H1 (cell line): ENCODE measurements at regions not wholly inside any gene's neighbourhood (a gene's known extent, or its start where the extent isn't known, plus 50 kb on each side); places are given as distances from the start of the nearest gene placed in this dataset.

Experiments
- CTCF ChIA-PET: fragments of 300-600 bp; sonication (Branson Sonifier 250); formaldehyde crosslinking; loops from one replicate; lab custom pipeline; 2021; ENCODE audit not compliant: partially characterized antibody; lab: Charles Lee
- POLR2A ChIA-PET: fragments of 300-600 bp; sonication (Branson Sonifier 250); formaldehyde crosslinking; loops from one replicate; lab custom pipeline; 2021; ENCODE audit warnings: inconsistent platforms; ENCODE audit not compliant: partially characterized antibody; lab: Charles Lee
- DNase-seq, 2 experiments: peaks; one replicate each; pipeline versions ENCODE4 v3.0.0 to v3.0.0-alpha.2; 2010 to 2022; ENCODE audit warnings: low spot score in 2 of 2, low read depth in 1 of 2, mixed read lengths in 1 of 2
- FAIRE-seq: peaks from 2 replicates; lab custom pipeline; 2011; peaks lifted over from hg19 to GRCh38; lab: Jason Lieb, UNC
- H2AFZ ChIP-seq: 2 replicates; pipeline ENCODE4 v1.8.1; 2012; ENCODE audit warnings: low read length, inconsistent platforms
- H2AK5ac ChIP-seq: 2 replicates; pipeline ENCODE4 v1.6.1; 2013; ENCODE audit warnings: low read depth, low read length
- H2BK120ac ChIP-seq: replicated peaks from 2 replicates; pipeline ENCODE3; 2013; ENCODE audit warnings: low read depth, low read length, inconsistent platforms
- H2BK12ac ChIP-seq: 2 replicates; pipeline ENCODE4 v1.6.1; 2013; ENCODE audit warnings: low read depth, low read length
- H2BK15ac ChIP-seq: 2 replicates; pipeline ENCODE4 v1.6.1; 2013; ENCODE audit warnings: low read length
- H2BK20ac ChIP-seq: 2 replicates; pipeline ENCODE4 v1.6.1; 2013; ENCODE audit warnings: low read length
- H2BK5ac ChIP-seq: 2 replicates; pipeline ENCODE4 v1.6.1; 2013; ENCODE audit warnings: low read depth, low read length
- H3K14ac ChIP-seq: 2 replicates; pipeline ENCODE4 v1.6.1; 2013; ENCODE audit warnings: inconsistent platforms; ENCODE audit not compliant: insufficient read length
- H3K18ac ChIP-seq: 2 replicates; pipeline ENCODE4 v1.6.1; 2013; ENCODE audit warnings: low read length; ENCODE audit errors: extremely low read depth
- H3K23ac ChIP-seq: 2 replicates; pipeline ENCODE4 v1.6.1; 2013; ENCODE audit warnings: inconsistent platforms; ENCODE audit not compliant: insufficient read length
- H3K23me2 ChIP-seq: 2 replicates; pipeline ENCODE4 v1.6.1; 2013; ENCODE audit warnings: low read depth, low read length
- H3K27ac ChIP-seq: 2 replicates; pipeline ENCODE4 v1.6.1; 2011; ENCODE audit warnings: low read depth, low read length, inconsistent platforms
- H3K27me3 ChIP-seq, 4 experiments: replicated peaks in 1 of 4; 1 replicate in 1 of 4; 2 replicates in 3 of 4; pipeline versions ENCODE4 v1.6.1 to v1.8.1; 2011 to 2013; ENCODE audit warnings: low read length in 3 of 4, mild to moderate bottlenecking in 3 of 4, inconsistent platforms in 2 of 4, mixed read lengths in 2 of 4, moderate library complexity in 1 of 4; ENCODE audit not compliant: control insufficient read depth in 3 of 4, insufficient read depth in 3 of 4; ENCODE audit errors: extremely low read depth in 1 of 4
- H3K36me3 ChIP-seq, 4 experiments: 2 replicates each; pipeline versions ENCODE4 v1.6.1 to v1.8.1; 2011 to 2013; ENCODE audit warnings: mild to moderate bottlenecking in 4 of 4, low read length in 3 of 4, moderate library complexity in 2 of 4, control low read depth in 1 of 4, inconsistent platforms in 1 of 4; ENCODE audit not compliant: insufficient read depth in 4 of 4, control insufficient read depth in 2 of 4
- H3K4ac ChIP-seq: replicated peaks from 2 replicates; pipeline ENCODE3; 2013; ENCODE audit warnings: low read length, low read depth, mixed read lengths, inconsistent platforms; ENCODE audit not compliant: insufficient read length
- H3K4me1 ChIP-seq, 4 experiments: replicated peaks in 1 of 4; 1 replicate in 1 of 4; 2 replicates in 3 of 4; pipeline versions ENCODE4 v1.6.1 to v1.8.1; 2011 to 2013; ENCODE audit warnings: low read length in 3 of 4, inconsistent platforms in 2 of 4, mixed read lengths in 1 of 4; ENCODE audit not compliant: insufficient read depth in 4 of 4, control insufficient read depth in 3 of 4
- H3K4me2 ChIP-seq, 2 experiments: 2 replicates each; pipeline versions ENCODE4 v1.6.1 to v1.8.1; 2011 to 2013; ENCODE audit warnings: low read depth in 2 of 2, low read length in 2 of 2, control low read depth in 1 of 2, inconsistent platforms in 1 of 2, mild to moderate bottlenecking in 1 of 2; ENCODE audit not compliant: insufficient read depth in 1 of 2
- H3K4me3 ChIP-seq, 4 experiments: fragments of 200-600, 300-600 bp in 1 of 4; sonication (generic), shearing (Covaris generic), sonication (Bioruptor Twin) in 1 of 4; 2 replicates each; pipeline versions ENCODE4 v1.5.1 to v1.8.1; 2011 to 2016; ENCODE audit warnings: low read length in 4 of 4, low read depth in 3 of 4, control low read depth in 2 of 4, inconsistent platforms in 2 of 4, mild to moderate bottlenecking in 2 of 4, mixed read lengths in 1 of 4, moderate library complexity in 1 of 4; ENCODE audit not compliant: insufficient read depth in 2 of 4; ENCODE audit errors: extremely low read depth in 1 of 4
- H3K56ac ChIP-seq: replicated peaks from 2 replicates; pipeline ENCODE3; 2013; ENCODE audit warnings: low read depth, mild to moderate bottlenecking, mixed read lengths, low read length, inconsistent platforms; ENCODE audit not compliant: insufficient read length
- H3K79me1 ChIP-seq: 2 replicates; pipeline ENCODE4 v1.6.1; 2013; ENCODE audit warnings: low read depth, low read length, control low read depth
- H3K79me2 ChIP-seq, 2 experiments: 2 replicates each; pipeline versions ENCODE4 v1.6.1 to v1.8.1; 2012 to 2013; ENCODE audit warnings: low read length in 2 of 2, mild to moderate bottlenecking in 2 of 2, inconsistent platforms in 1 of 2; ENCODE audit not compliant: insufficient read depth in 2 of 2, control insufficient read depth in 1 of 2
- H3K9ac ChIP-seq, 4 experiments: replicated peaks in 1 of 4; 1 replicate in 1 of 4; 2 replicates in 3 of 4; pipeline versions ENCODE4 v1.6.1 to v1.8.1; 2011 to 2013; ENCODE audit warnings: low read depth in 3 of 4, low read length in 3 of 4, control low read depth in 2 of 4, mild to moderate bottlenecking in 2 of 4, moderate library complexity in 2 of 4, inconsistent platforms in 1 of 4; ENCODE audit errors: extremely low read depth in 1 of 4
- H3K9me3 ChIP-seq, 2 experiments: 2 replicates each; pipeline versions ENCODE4 v1.6.1 to v1.8.1; 2012 to 2013; ENCODE audit warnings: mild to moderate bottlenecking in 2 of 2, moderate library complexity in 2 of 2, control low read depth in 1 of 2, inconsistent platforms in 1 of 2, low read depth in 1 of 2, low read length in 1 of 2, mixed read lengths in 1 of 2; ENCODE audit not compliant: insufficient read depth in 2 of 2
- H4K20me1 ChIP-seq, 2 experiments: replicated peaks in 1 of 2; 2 replicates each; pipeline versions ENCODE3 to v1.8.1; 2011 to 2013; ENCODE audit warnings: inconsistent platforms in 2 of 2, low read length in 2 of 2, mild to moderate bottlenecking in 1 of 2; ENCODE audit not compliant: insufficient read depth in 2 of 2, control insufficient read depth in 1 of 2
- H4K5ac ChIP-seq: 2 replicates; pipeline ENCODE4 v1.6.1; 2013; ENCODE audit warnings: low read length, low read depth, mixed read lengths, inconsistent platforms; ENCODE audit not compliant: insufficient read length
- H4K8ac ChIP-seq: 2 replicates; pipeline ENCODE4 v1.8.0; 2013; ENCODE audit warnings: mild to moderate bottlenecking, moderate library complexity, low read length, inconsistent platforms; ENCODE audit not compliant: insufficient read depth; ENCODE audit errors: extremely low read depth
- H4K91ac ChIP-seq: replicated peaks from 2 replicates; pipeline ENCODE3; 2013; ENCODE audit warnings: low read length, mixed read lengths, inconsistent platforms; ENCODE audit not compliant: insufficient read length
- CTCF ChIP-seq, 3 experiments: IDR thresholded peaks; 1 replicate in 2 of 3; 2 replicates in 1 of 3; pipeline versions ENCODE4 v1.5.1 to v1.6.1; 2011; ENCODE audit warnings: low read length in 3 of 3, mild to moderate bottlenecking in 3 of 3, inconsistent platforms in 2 of 3, low read depth in 1 of 3, moderate library complexity in 1 of 3; ENCODE audit not compliant: insufficient read depth in 1 of 3; ENCODE audit errors: control extremely low read depth in 1 of 3
- GABPA ChIP-seq: IDR thresholded peaks from 2 replicates; pipeline ENCODE4 v1.6.1; 2011; ENCODE audit warnings: mild to moderate bottlenecking, low read length, moderate library complexity, borderline replicate concordance; ENCODE audit not compliant: insufficient read depth
- RAD21 ChIP-seq, 2 experiments: IDR thresholded peaks in 1 of 2; conservative IDR thresholded peaks in 1 of 2; 2 replicates each; pipeline ENCODE4 v1.6.1; 2011; ENCODE audit warnings: low read depth in 2 of 2, low read length in 2 of 2, improper control_type of control experiment in 1 of 2, inconsistent platforms in 1 of 2, mild to moderate bottlenecking in 1 of 2, moderate library complexity in 1 of 2
- TAF7 ChIP-seq: optimal IDR thresholded peaks from 2 replicates; pipeline ENCODE3; 2011; ENCODE audit warnings: low read depth, mild to moderate bottlenecking, inconsistent platforms, low read length, moderate library complexity, borderline replicate concordance
- YY1 ChIP-seq: IDR thresholded peaks from 2 replicates; pipeline ENCODE4 v1.6.1; 2011; ENCODE audit warnings: low read depth, mild to moderate bottlenecking, low read length
- WGBS, 2 experiments: shearing (Covaris generic) in 1 of 2; methylation state at CpG; one replicate each; pipeline versions ENCODE4 v1.1.6 to v1.1.7; 2013 to 2015; ENCODE audit warnings: low lambda C conversion rate in 2 of 2, mixed read lengths in 2 of 2, inconsistent platforms in 1 of 2, low coverage in 1 of 2, missing lambda C conversion rate in 1 of 2; ENCODE audit not compliant: insufficient replicate concordance in 2 of 2, insufficient coverage in 1 of 2, insufficient read length in 1 of 2; ENCODE audit errors: extremely low coverage in 1 of 2, missing lambda C conversion rate in 1 of 2; 5-methylcytosine and 5-hydroxymethylcytosine counted together

GRCh38 chr13:78409172-78409571 is 194.2 kb downstream of the POU4F1 start:
- Histone ChIP-seq H3K9ac (no peak overlapping the region), H3K23ac (no peak overlapping the region), H4K5ac (no peak overlapping the region), H3K4me1 (peaks cover 0 to 2% (median 0%) of the 10 kb centered on the region in 4 experiments; a peak in 1 of 7 replicates), H3K9me3 (no peaks in the 10 kb centered on the region), H3K36me3 (no peaks in the 10 kb centered on the region), H3K27me3 (no peaks in the 10 kb centered on the region), H4K91ac (no peak overlapping the region), H2BK5ac (no peak overlapping the region), H3K4ac (no peak overlapping the region), H2AK5ac (no peak overlapping the region), H4K20me1 (no peaks in the 10 kb centered on the region), H3K14ac (no peak overlapping the region), H3K56ac (no peak overlapping the region), H2BK120ac (no peak overlapping the region), H3K27ac (no peak overlapping the region), H3K4me3 (no peak overlapping the region), H3K79me2 (no peaks in the 10 kb centered on the region), H2AFZ (no peak overlapping the region), H3K23me2 (no peaks in the 10 kb centered on the region), H3K4me2 (no peak overlapping the region), H3K18ac (no peak overlapping the region), H4K8ac (no peak overlapping the region), H3K79me1 (no peaks in the 10 kb centered on the region), H2BK12ac (no peak overlapping the region), H2BK15ac (no peak overlapping the region), H2BK20ac (no peak overlapping the region)
- ChIA-PET CTCF (interaction anchor here (0.9 to 2.1 kb wide), 5 partner anchors 12 to 208 kb away, joined by 3 to 7 read pairs (median 5); no protein-coding TSS in a partner anchor), POLR2A (no interaction called here)
- FAIRE-seq (no peak), DNase-seq (no peak)
- 66% methylated on average over 2 of the region's 2 CpGs; no CpG with 5 or more reads in 1 of the 2 experiments for WGBS, 2 experiments
- TF ChIP-seq YY1 = no peak
- TF ChIP-seq GABPA = no peak
- peak in 1 of 2 experiments; percentile 35; a peak in 2 of 4 replicates for TF ChIP-seq RAD21 (IDR thresholded peaks at IDR 0.05 in 1 of 2, conservative IDR thresholded peaks at IDR 0.05 in 1 of 2; ENCODE audit: low read depth in 2 of 2, low read length in 2 of 2)
- TF ChIP-seq CTCF (IDR thresholded peaks at IDR 0.05; ENCODE audit: control extremely low read depth in 1 of 3, insufficient read depth in 1 of 3, low read depth in 1 of 3, low read length in 3 of 3) = peak in 1 of 3 experiments; percentile 15; a peak in 1 of 4 replicates
- TF ChIP-seq TAF7 = no peak
